Stomach (tissue), 4 donors: ENCODE measurements at regions not wholly inside any gene's neighbourhood (a gene's known extent, or its start where the extent isn't known, plus 50 kb on each side); places are given as distances from the start of the nearest gene placed in this dataset.

Experiments used
- EP300 ChIP-seq: sonication (generic); formaldehyde crosslinking; IDR thresholded peaks from one replicate; pipeline ENCODE4 v1.6.1; 2017; ENCODE audit warnings: antibody characterized with exemption
- POLR2A ChIP-seq, 4 donors: fragments of 450-650 bp; IDR thresholded peaks; one replicate each; pipeline ENCODE4 v1.6.1; 2016; ENCODE audit warnings: antibody characterized with exemption in 4 of 4, control low read depth in 2 of 4, mild to moderate bottlenecking in 1 of 4, moderate library complexity in 1 of 4
- POLR2AphosphoS5 ChIP-seq, 3 donors: sonication (generic); formaldehyde crosslinking; IDR thresholded peaks; one replicate each; pipeline ENCODE4 v1.6.1; 2016; ENCODE audit warnings: antibody characterized with exemption in 3 of 3
- TF ChIP-seq, protein P1 (sequence below), 7 experiments: fragments of 450-650 bp in 4 of 7; fragments of 200-600 bp in 3 of 7; sonication (generic) in 3 of 7; IDR thresholded peaks; one replicate each; pipeline ENCODE4 v1.5.1; 2016 to 2019; ENCODE audit warnings: antibody characterized with exemption in 7 of 7, control low read depth in 2 of 7, mild to moderate bottlenecking in 1 of 7

DNA sequence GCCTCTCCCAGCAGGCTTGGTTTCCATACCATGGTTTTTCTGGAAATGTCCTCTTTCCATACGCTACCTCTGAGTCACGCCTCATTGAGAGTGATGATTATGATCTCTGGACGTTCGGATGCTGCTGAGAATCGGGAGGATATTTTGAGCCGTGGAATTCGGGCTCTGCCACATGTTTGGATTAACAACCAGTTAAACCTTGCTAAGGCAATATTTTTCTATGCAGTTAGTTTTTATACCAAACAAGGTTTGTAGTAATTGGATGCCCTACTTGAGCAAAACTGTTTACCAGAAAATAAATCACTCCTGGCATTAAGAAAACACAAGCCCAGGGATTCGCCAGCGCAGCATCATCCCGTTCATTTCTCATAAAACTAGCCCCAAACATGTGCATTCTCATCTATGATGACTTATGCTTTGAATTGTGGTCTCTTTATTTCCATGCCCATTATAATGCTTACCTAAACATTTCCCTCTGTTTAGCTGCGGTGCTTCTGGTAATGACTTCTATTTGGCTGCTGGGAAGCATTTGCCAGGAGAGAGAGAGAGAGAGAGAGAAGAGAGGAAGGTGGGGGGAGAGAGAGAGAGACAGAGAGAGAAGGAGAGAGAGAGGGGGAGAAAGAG lies 198.9 kb downstream of the CLIC5 start:
- TF ChIP-seq POLR2AphosphoS5 (IDR thresholded peaks at IDR 0.05) (no peak), EP300 (no peak), POLR2A (IDR thresholded peaks at IDR 0.05) (no peak)
- TF ChIP-seq, protein P1, sequence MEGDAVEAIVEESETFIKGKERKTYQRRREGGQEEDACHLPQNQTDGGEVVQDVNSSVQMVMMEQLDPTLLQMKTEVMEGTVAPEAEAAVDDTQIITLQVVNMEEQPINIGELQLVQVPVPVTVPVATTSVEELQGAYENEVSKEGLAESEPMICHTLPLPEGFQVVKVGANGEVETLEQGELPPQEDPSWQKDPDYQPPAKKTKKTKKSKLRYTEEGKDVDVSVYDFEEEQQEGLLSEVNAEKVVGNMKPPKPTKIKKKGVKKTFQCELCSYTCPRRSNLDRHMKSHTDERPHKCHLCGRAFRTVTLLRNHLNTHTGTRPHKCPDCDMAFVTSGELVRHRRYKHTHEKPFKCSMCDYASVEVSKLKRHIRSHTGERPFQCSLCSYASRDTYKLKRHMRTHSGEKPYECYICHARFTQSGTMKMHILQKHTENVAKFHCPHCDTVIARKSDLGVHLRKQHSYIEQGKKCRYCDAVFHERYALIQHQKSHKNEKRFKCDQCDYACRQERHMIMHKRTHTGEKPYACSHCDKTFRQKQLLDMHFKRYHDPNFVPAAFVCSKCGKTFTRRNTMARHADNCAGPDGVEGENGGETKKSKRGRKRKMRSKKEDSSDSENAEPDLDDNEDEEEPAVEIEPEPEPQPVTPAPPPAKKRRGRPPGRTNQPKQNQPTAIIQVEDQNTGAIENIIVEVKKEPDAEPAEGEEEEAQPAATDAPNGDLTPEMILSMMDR (IDR thresholded peaks at IDR 0.05) = no peak
